GM19455 (cell line): ENCODE measurements at regions not wholly inside any gene's neighbourhood (a gene's known extent, or its start where the extent isn't known, plus 50 kb on each side); places are given as distances from the start of the nearest gene placed in this dataset.

ENCODE experiments used
- ATAC-seq: cut with Tn5 transposase; IDR thresholded peaks from one replicate; pipeline ENCODE4 v1.9.1; 2021; ENCODE audit not compliant: unreplicated experiment

GRCh38 chr2:204468746-204469429 is 76.4 kb upstream of the PARD3B start:
- no peak for ATAC-seq

GRCh38 chr2:204470178-204470620 is 75.1 kb upstream of the PARD3B start:
- no peak for ATAC-seq

GRCh38 chr2:204470621-204471196 is 74.6 kb upstream of the PARD3B start:
- ATAC-seq: no peak

- ATAC-seq: no peak
Measured at GRCh38 chr2:204472375-204472774, 72.9 kb upstream of the PARD3B start.

- no peak for ATAC-seq
Measured at GRCh38 chr2:204473224-204473623, 72.1 kb upstream of the PARD3B start.

- ATAC-seq: no peak
Measured at GRCh38 chr2:204475399-204475798, 69.9 kb upstream of the PARD3B start.

GRCh38 chr2:204477358-204477950 is 67.8 kb upstream of the PARD3B start:
- ATAC-seq: no peak

- ATAC-seq: no peak
Measured at GRCh38 chr2:204479557-204479956, 65.7 kb upstream of the PARD3B start.

- ATAC-seq: no peak
Measured at GRCh38 chr2:204480676-204481075, 64.6 kb upstream of the PARD3B start.

- ATAC-seq: no peak
Measured at GRCh38 chr2:204483608-204484081, 61.6 kb upstream of the PARD3B start.

- no peak for ATAC-seq
Measured at GRCh38 chr2:204486321-204486720, 59.0 kb upstream of the PARD3B start.

- no peak for ATAC-seq
Measured at GRCh38 chr2:204486805-204487204, 58.5 kb upstream of the PARD3B start.

GRCh38 chr2:204487447-204488229 is 57.6 kb upstream of the PARD3B start:
- no peak for ATAC-seq

- ATAC-seq: no peak
Measured at GRCh38 chr2:204491528-204491927, 53.7 kb upstream of the PARD3B start.

- no peak for ATAC-seq
Measured at GRCh38 chr2:204492417-204492816, 52.9 kb upstream of the PARD3B start.

GRCh38 chr2:204494681-204495080 is 50.6 kb upstream of the PARD3B start:
- no peak for ATAC-seq

- ATAC-seq: no peak
Measured at GRCh38 chr2:204495381-204495780, 49.9 kb upstream of the PARD3B start.
